ENCODE measurements at regions not wholly inside any gene's neighbourhood (a gene's known extent, or its start where the extent isn't known, plus 50 kb on each side); places are given as distances from the start of the nearest gene placed in this dataset.

DNA sequence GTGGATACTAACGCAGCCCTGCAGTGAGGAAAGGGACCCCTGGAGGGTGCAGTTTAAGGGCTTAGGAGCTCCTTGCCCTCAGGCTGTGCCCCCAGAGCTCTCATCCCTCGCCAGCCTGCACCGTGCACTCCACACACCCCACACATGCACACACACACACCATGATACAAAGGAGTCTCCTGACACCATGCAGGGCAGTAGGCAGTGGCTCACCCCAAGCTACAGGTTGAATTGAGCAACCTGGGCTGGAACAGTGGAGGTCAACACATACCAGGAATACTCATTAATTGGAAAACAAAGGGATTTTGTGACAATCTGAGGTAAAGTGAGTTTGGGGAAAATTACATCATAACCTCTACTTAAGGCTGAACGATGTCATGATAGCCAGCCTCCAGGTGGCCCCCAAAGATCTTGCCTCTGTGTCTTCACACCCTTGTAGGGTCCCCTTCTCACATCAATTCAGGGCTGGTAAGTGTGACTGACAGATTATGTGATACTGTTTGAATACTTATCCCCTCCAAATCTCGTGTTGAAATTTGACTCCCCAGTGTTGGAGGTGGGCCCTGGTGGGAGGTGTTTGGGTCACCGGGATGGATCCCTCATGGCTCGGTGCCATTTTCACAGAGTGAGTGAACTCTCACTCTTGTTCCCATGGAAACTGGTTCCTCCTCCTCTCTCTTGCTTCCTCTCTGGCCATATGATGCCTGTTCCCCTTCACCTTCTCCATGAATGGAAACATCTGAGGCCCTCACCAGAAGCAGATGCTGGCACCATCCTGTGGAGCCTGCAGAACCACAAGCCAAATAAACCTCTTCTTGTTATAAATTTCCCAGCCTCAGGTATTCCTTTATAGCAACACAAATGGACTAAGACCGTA lies 111.0 kb upstream of the RAB4A start:
- no peak for TF ChIP-seq POLR2AphosphoS5 (IDR thresholded peaks at IDR 0.05; ENCODE audit: low read depth, low read length)
- TF ChIP-seq SPI1 (IDR thresholded peaks at IDR 0.05; ENCODE audit: low read depth, low read length) = no peak

Measured in GM12891 (cell line).